Upper lobe of left lung (tissue), 6 donors: ENCODE measurements at regions not wholly inside any gene's neighbourhood (a gene's known extent, or its start where the extent isn't known, plus 50 kb on each side); places are given as distances from the start of the nearest gene placed in this dataset.

Experiments
- ATAC-seq, 2 donors: fragments of 200-7000 bp; cut with Tn5 transposase; one replicate each; pipeline ENCODE4 v1.9.1; 2022; ENCODE audit warnings: mild to moderate bottlenecking in 2 of 2, moderate library complexity in 2 of 2; ENCODE audit not compliant: low FRiP score in 2 of 2
- DNase-seq, 2 donors: peaks; one replicate each; pipeline ENCODE4 v3.0.0-alpha.2; 2019 to 2020
- H3K27ac ChIP-seq, 4 donors: fragments of 200-600 bp; sonication (generic); one replicate each; pipeline ENCODE4 v1.5.1; 2016 to 2019
- H3K27me3 ChIP-seq, 4 donors: fragments of 200-600 bp; sonication (generic); one replicate each; pipeline ENCODE4 v1.5.1; 2017 to 2019
- H3K36me3 ChIP-seq, 4 donors: fragments of 200-600 bp; sonication (generic); one replicate each; pipeline ENCODE4 v1.5.1; 2016 to 2019
- H3K4me1 ChIP-seq, 4 donors: fragments of 200-600 bp; sonication (generic); one replicate each; pipeline ENCODE4 v1.5.1; 2018 to 2019
- H3K4me3 ChIP-seq, 4 donors: fragments of 200-600 bp; sonication (generic); one replicate each; pipeline ENCODE4 v1.5.1; 2017 to 2019; ENCODE audit warnings: mild to moderate bottlenecking in 2 of 4, moderate library complexity in 1 of 4
- H3K9me3 ChIP-seq, 4 donors: fragments of 200-600 bp; sonication (generic); one replicate each; pipeline ENCODE4 v1.5.1; 2018 to 2019
- EP300 ChIP-seq, 4 donors: sonication (generic); formaldehyde crosslinking; IDR thresholded peaks; one replicate each; pipeline ENCODE4 v1.5.1; 2017; ENCODE audit warnings: antibody characterized with exemption in 4 of 4, control low read depth in 2 of 4
- POLR2A ChIP-seq, 4 donors: fragments of 450-650 bp; IDR thresholded peaks; one replicate each; pipeline ENCODE4 v1.5.1; 2016 to 2017; ENCODE audit warnings: antibody characterized with exemption in 4 of 4, mild to moderate bottlenecking in 2 of 4
- POLR2AphosphoS5 ChIP-seq, 2 donors: sonication (generic); formaldehyde crosslinking; IDR thresholded peaks; one replicate each; pipeline ENCODE4 v1.5.1; 2017; ENCODE audit warnings: antibody characterized with exemption in 2 of 2
- WGBS, 2 donors: methylation state at CpG; one replicate each; pipeline ENCODE4 v1.1.5; 2017 to 2018; 5-methylcytosine and 5-hydroxymethylcytosine counted together
- TF ChIP-seq, protein P1 (sequence below), 6 experiments: fragments of 450-650 bp in 4 of 6; fragments of 200-600 bp in 2 of 6; sonication (generic) in 2 of 6; IDR thresholded peaks; one replicate each; pipeline ENCODE4 v1.5.1; 2016 to 2019; ENCODE audit warnings: antibody characterized with exemption in 6 of 6
- donor health status: DM: no; HTN: no; CAD: no; lungs with moderate emphysema.
- donor health status: DM: no; HTN: yes; CAD: no; lungs with severe emphysema.

DNA sequence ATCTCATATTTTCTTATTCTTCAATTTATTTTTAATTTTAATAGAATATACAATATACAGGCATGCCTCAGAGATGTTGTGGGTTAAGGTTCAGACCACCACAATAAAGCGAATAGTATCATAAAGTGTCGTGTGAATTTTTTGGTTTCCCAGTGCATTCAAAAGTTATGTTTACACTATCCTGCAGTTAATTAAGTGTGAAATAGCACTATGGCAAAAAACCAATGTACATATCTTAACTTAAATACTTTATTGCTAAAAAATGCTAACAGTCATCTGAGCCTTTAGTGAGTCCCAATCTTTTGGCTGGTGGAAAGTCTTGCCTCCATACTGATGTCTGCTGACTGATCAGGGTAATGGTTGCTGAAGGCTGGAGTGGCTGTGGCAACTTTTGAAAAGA, 637.6 kb downstream of the TDRD15 start:
- TF ChIP-seq EP300 (IDR thresholded peaks at IDR 0.05) (no peak), POLR2A (IDR thresholded peaks at IDR 0.05) (no peak), POLR2AphosphoS5 (IDR thresholded peaks at IDR 0.05) (no peak)
- TF ChIP-seq, protein P1, sequence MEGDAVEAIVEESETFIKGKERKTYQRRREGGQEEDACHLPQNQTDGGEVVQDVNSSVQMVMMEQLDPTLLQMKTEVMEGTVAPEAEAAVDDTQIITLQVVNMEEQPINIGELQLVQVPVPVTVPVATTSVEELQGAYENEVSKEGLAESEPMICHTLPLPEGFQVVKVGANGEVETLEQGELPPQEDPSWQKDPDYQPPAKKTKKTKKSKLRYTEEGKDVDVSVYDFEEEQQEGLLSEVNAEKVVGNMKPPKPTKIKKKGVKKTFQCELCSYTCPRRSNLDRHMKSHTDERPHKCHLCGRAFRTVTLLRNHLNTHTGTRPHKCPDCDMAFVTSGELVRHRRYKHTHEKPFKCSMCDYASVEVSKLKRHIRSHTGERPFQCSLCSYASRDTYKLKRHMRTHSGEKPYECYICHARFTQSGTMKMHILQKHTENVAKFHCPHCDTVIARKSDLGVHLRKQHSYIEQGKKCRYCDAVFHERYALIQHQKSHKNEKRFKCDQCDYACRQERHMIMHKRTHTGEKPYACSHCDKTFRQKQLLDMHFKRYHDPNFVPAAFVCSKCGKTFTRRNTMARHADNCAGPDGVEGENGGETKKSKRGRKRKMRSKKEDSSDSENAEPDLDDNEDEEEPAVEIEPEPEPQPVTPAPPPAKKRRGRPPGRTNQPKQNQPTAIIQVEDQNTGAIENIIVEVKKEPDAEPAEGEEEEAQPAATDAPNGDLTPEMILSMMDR (IDR thresholded peaks at IDR 0.05), result no peak
- H3K27me3 ChIP-seq, result no peaks in the 10 kb centered on the region
- no peaks in the 10 kb centered on the region for H3K9me3 ChIP-seq
- ATAC-seq, result no peak
- WGBS, 2 donors, result 81 to 82% methylated on average over 2 of the region's 2 CpGs
- DNase-seq, result no peak
- H3K36me3 ChIP-seq, result no peaks in the 10 kb centered on the region
- no peak overlapping the region for H3K4me3 ChIP-seq
- peaks cover 0 to 7% (median 0%) of the 10 kb centered on the region in 4 donors for H3K4me1 ChIP-seq
- no peak overlapping the region for H3K27ac ChIP-seq

DNA sequence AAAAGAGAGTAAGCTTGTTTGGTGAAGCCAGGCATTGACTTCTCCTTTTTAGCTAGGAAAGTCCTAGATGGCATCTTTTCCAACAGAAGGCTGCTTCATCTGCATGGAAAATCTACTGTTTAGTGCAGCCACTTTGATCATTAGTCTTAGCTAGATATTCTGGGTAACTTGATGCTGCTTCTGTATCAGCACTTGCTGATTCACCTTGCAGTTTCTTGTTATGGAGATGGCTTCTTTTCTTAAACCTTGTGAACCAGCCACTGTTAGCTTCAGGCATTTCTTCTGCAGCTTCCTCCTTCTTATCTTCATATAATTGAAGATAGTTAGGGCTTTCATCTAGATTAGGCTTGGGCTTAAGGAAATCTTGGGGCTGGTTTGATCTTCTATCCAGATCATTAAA, 639.7 kb downstream of the TDRD15 start:
- no peaks in the 10 kb centered on the region for H3K9me3 ChIP-seq
- ATAC-seq, result no peak
- H3K27ac ChIP-seq, result no peak overlapping the region
- TF ChIP-seq EP300 (IDR thresholded peaks at IDR 0.05) (no peak), POLR2AphosphoS5 (IDR thresholded peaks at IDR 0.05) (no peak), POLR2A (IDR thresholded peaks at IDR 0.05) (no peak)
- TF ChIP-seq, protein P1 (IDR thresholded peaks at IDR 0.05), result no peak
- H3K27me3 ChIP-seq, result no peaks in the 10 kb centered on the region
- peaks cover 0 to 7% (median 0%) of the 10 kb centered on the region in 4 donors for H3K4me1 ChIP-seq
- no peaks in the 10 kb centered on the region for H3K36me3 ChIP-seq
- no peak for DNase-seq
- no peak overlapping the region for H3K4me3 ChIP-seq

DNA sequence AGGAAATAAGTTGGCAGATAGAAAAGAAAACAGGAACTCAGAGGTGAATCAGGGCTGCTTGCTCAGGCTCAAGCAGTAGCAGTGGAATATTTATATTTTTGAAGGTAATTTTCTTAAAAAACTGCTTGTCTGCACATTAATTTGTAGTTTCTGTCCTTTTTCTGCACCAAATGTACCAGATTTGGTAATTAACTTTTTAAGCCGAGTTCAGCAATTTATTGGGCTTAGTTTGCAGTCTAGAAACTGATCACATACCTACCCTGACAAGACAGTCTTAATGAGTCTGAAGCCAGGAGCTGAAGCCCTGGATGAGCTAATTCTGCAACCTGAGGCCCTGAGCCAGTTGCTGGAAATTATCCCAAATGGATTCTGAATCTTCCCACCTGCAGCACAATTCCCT, 647.0 kb downstream of the TDRD15 start:
- Histone ChIP-seq H3K9me3 (no peaks in the 10 kb centered on the region), H3K27ac (no peak overlapping the region), H3K4me3 (no peak overlapping the region), H3K27me3 (no peaks in the 10 kb centered on the region), H3K4me1 (no peaks in the 10 kb centered on the region), H3K36me3 (no peaks in the 10 kb centered on the region)
- TF ChIP-seq EP300 (IDR thresholded peaks at IDR 0.05) (no peak), POLR2AphosphoS5 (IDR thresholded peaks at IDR 0.05) (no peak), POLR2A (IDR thresholded peaks at IDR 0.05) (no peak)
- TF ChIP-seq, protein P1 (IDR thresholded peaks at IDR 0.05), result no peak
- ATAC-seq (no peak), DNase-seq (no peak)
- WGBS, 2 donors, result 88 to 90% methylated on average over 1 of the region's 1 CpG

DNA sequence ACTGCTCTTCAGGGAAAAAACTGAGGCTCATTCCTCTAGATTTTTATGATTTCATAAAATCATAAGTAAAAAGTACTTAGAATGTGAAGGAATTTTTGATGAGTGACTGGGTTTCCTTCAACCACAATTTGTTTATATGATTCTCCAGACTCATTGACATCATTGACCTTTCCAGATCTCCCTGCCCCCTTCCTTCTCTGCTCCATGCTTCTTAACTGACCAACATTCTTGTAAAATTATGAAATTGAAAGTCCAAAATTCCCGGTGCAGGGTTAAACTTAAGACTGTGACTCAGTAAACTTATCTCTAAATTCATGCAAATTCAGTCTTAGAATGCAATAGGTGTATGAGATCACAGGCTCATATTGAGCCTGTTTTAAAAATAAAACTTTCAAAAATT, 648.9 kb downstream of the TDRD15 start:
- Histone ChIP-seq H3K27ac (no peak overlapping the region), H3K4me3 (no peak overlapping the region), H3K36me3 (no peaks in the 10 kb centered on the region), H3K9me3 (no peaks in the 10 kb centered on the region), H3K27me3 (no peaks in the 10 kb centered on the region), H3K4me1 (no peaks in the 10 kb centered on the region)
- DNase-seq (no peak), ATAC-seq (peak in 1 of 2 donors; percentile 76)
- TF ChIP-seq POLR2AphosphoS5 (IDR thresholded peaks at IDR 0.05) (no peak), POLR2A (IDR thresholded peaks at IDR 0.05) (no peak), EP300 (IDR thresholded peaks at IDR 0.05) (no peak)
- TF ChIP-seq, protein P1 (IDR thresholded peaks at IDR 0.05), result no peak
- 42 to 56% methylated on average over 1 of the region's 1 CpG for WGBS, 2 donors

DNA sequence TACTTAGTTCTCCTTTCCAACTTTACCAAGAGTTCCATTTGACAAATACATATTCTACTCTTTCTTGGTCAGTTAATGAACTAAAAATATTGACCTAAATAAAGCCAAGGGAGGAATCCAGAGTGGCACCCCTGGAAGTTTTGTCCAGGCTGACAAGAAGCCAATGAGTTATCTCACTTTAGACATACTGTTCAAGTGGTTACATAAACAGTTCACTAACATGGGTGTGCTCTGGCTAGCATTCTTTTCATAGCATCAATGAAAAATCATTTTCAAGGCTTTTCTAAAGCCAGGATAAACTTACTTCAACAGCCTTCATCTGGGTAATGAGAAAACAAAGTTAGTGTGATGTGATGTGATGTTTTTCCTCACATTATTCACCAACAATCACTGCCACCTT, 649.4 kb downstream of the TDRD15 start:
- Histone ChIP-seq H3K27ac (no peak overlapping the region), H3K4me1 (no peaks in the 10 kb centered on the region), H3K36me3 (no peaks in the 10 kb centered on the region), H3K27me3 (no peaks in the 10 kb centered on the region), H3K9me3 (no peaks in the 10 kb centered on the region), H3K4me3 (no peak overlapping the region)
- TF ChIP-seq POLR2A (IDR thresholded peaks at IDR 0.05), result no peak
- TF ChIP-seq POLR2AphosphoS5 (IDR thresholded peaks at IDR 0.05), result no peak
- TF ChIP-seq, protein P1 (IDR thresholded peaks at IDR 0.05), result no peak
- TF ChIP-seq EP300 (IDR thresholded peaks at IDR 0.05), result no peak
- ATAC-seq, result peak in 1 of 2 donors; percentile 60
- no peak for DNase-seq
